HG03565 (cell line): ENCODE measurements at regions not wholly inside any gene's neighbourhood (a gene's known extent, or its start where the extent isn't known, plus 50 kb on each side); places are given as distances from the start of the nearest gene placed in this dataset.
"Not testable (repeated sequence)": the region's sequence is repeated elsewhere in the genome, so short reads cannot be mapped to it uniquely, and the experiment has no call there.

Source experiments
- ATAC-seq: cut with Tn5 transposase; IDR thresholded peaks from one replicate; pipeline ENCODE4 v1.9.1; 2021; ENCODE audit warnings: mild to moderate bottlenecking, moderate library complexity; ENCODE audit not compliant: unreplicated experiment

- no peak for ATAC-seq
Measured at GRCh38 chrY:21028506-21028905, 272.6 kb downstream of the RPS4Y2 start.

- ATAC-seq, result no peak
Measured at GRCh38 chrY:21033363-21033762, 277.5 kb downstream of the RPS4Y2 start.

GRCh38 chrY:21034151-21035061, 278.5 kb downstream of the RPS4Y2 start:
- ATAC-seq, result no peak

- ATAC-seq, result not testable (repeated sequence)
Measured at GRCh38 chrY:21037398-21037797, 281.5 kb downstream of the RPS4Y2 start.

- no peak for ATAC-seq
Measured at GRCh38 chrY:21039811-21040210, 283.9 kb downstream of the RPS4Y2 start.

- ATAC-seq, result not testable (repeated sequence)
Measured at GRCh38 chrY:21040711-21041110, 284.8 kb downstream of the RPS4Y2 start.

GRCh38 chrY:21073079-21073478, 317.2 kb downstream of the RPS4Y2 start:
- no peak for ATAC-seq

GRCh38 chrY:21073641-21074260, 317.8 kb downstream of the RPS4Y2 start:
- no peak for ATAC-seq

GRCh38 chrY:21075658-21076057, 319.8 kb downstream of the RPS4Y2 start:
- no peak for ATAC-seq

- no peak for ATAC-seq
Measured at GRCh38 chrY:21079670-21080069, 323.8 kb downstream of the RPS4Y2 start.

GRCh38 chrY:21081640-21082611, 326.0 kb downstream of the RPS4Y2 start:
- ATAC-seq, result no peak

GRCh38 chrY:21082639-21083038, 326.7 kb downstream of the RPS4Y2 start:
- ATAC-seq, result no peak

GRCh38 chrY:21091909-21092308, 336.0 kb downstream of the RPS4Y2 start:
- ATAC-seq, result no peak

- ATAC-seq, result no peak
Measured at GRCh38 chrY:21102507-21102906, 346.6 kb downstream of the RPS4Y2 start.

GRCh38 chrY:21103885-21104284, 348.0 kb downstream of the RPS4Y2 start:
- ATAC-seq, result no peak

- ATAC-seq, result no peak
Measured at GRCh38 chrY:21105529-21105928, 349.6 kb downstream of the RPS4Y2 start.

GRCh38 chrY:21111313-21111712, 355.4 kb downstream of the RPS4Y2 start:
- no peak for ATAC-seq

- ATAC-seq, result no peak
Measured at GRCh38 chrY:21121065-21121464, 365.2 kb downstream of the RPS4Y2 start.

GRCh38 chrY:21135591-21135990, 375.5 kb upstream of the RBMY1B start:
- ATAC-seq, result no peak

- no peak for ATAC-seq
Measured at GRCh38 chrY:21138056-21138758, 372.9 kb upstream of the RBMY1B start.
